A549 (cell line): ENCODE measurements at regions not wholly inside any gene's neighbourhood (a gene's known extent, or its start where the extent isn't known, plus 50 kb on each side); places are given as distances from the start of the nearest gene placed in this dataset.

ENCODE experiments used
- BHLHE40 ChIP-seq: IDR thresholded peaks from 2 replicates; pipeline ENCODE4 v1.6.1; 2012; ENCODE audit warnings: low read depth, low read length, inconsistent platforms
- CBX2 ChIP-seq: fragments of 200-600 bp; sonication (generic); IDR thresholded peaks from 2 replicates; pipeline ENCODE4 v1.6.1; 2016; ENCODE audit warnings: low read depth, mild to moderate bottlenecking, borderline replicate concordance
- CTCF ChIP-seq: fragments of >200 bp; sonication (Bioruptor Twin); formaldehyde crosslinking; IDR thresholded peaks from 3 replicates; pipeline ENCODE4 v1.5.1; 2016
- PHF8 ChIP-seq: fragments of 200-600 bp; sonication (generic); IDR thresholded peaks from 2 replicates; pipeline ENCODE4 v1.6.1; 2016; ENCODE audit warnings: low read depth, mild to moderate bottlenecking, antibody characterized with exemption, moderate library complexity, borderline replicate concordance
- POLR2A ChIP-seq: IDR thresholded peaks from 2 replicates; pipeline ENCODE4 v1.6.1; 2012; ENCODE audit warnings: mild to moderate bottlenecking, low read length
- RAD21 ChIP-seq, 2 experiments: fragments of >200 bp in 1 of 2; sonication (Bioruptor Twin) in 1 of 2; formaldehyde crosslinking in 1 of 2; IDR thresholded peaks in 1 of 2; conservative IDR thresholded peaks in 1 of 2; 2 replicates in 1 of 2; 3 replicates in 1 of 2; pipeline ENCODE4 v1.6.1; 2012 to 2018; ENCODE audit warnings: inconsistent platforms in 1 of 2
- SMC3 ChIP-seq: fragments of >200 bp; sonication (Bioruptor Twin); formaldehyde crosslinking; IDR thresholded peaks from 3 replicates; pipeline ENCODE4 v1.6.1; 2018; ENCODE audit warnings: inconsistent platforms
- USF2 ChIP-seq: fragments of 450-650 bp; IDR thresholded peaks from 2 replicates; pipeline ENCODE4 v1.6.1; 2014; ENCODE audit warnings: antibody characterized with exemption

- no peak for TF ChIP-seq PHF8
- TF ChIP-seq CBX2: no peak
- TF ChIP-seq BHLHE40: no peak
- no peak for TF ChIP-seq POLR2A
- TF ChIP-seq RAD21 (conservative IDR thresholded peaks at IDR 0.05 in 1 of 2, IDR thresholded peaks at IDR 0.05 in 1 of 2): no peak
- no peak for TF ChIP-seq USF2
- no peak for TF ChIP-seq SMC3
- TF ChIP-seq CTCF: no peak
Measured at GRCh38 chr3:181493423-181493822, 218.3 kb upstream of the SOX2 start.
